Mesenchymal stem cell (in vitro differentiated cells and primary cell): ENCODE measurements at regions not wholly inside any gene's neighbourhood (a gene's known extent, or its start where the extent isn't known, plus 50 kb on each side); places are given as distances from the start of the nearest gene placed in this dataset.

Experiments used
- DNase-seq: peaks from one replicate; pipeline ENCODE4 v3.0.0-alpha.2; 2013
- H2AFZ ChIP-seq: one replicate; pipeline ENCODE4 v1.6.1; 2013; ENCODE audit warnings: low read depth, mild to moderate bottlenecking, control low read depth, inconsistent platforms, low read length, moderate library complexity
- H2AK5ac ChIP-seq: 2 replicates; pipeline ENCODE4 v1.6.1; 2013; ENCODE audit warnings: low read length, moderate library complexity, mild to moderate bottlenecking, inconsistent platforms; ENCODE audit not compliant: severe bottlenecking
- H2BK120ac ChIP-seq: one replicate; pipeline ENCODE4 v1.6.1; 2013; ENCODE audit warnings: low read depth, mild to moderate bottlenecking, inconsistent platforms, low read length, moderate library complexity
- H2BK12ac ChIP-seq, 2 experiments: one replicate each; pipeline ENCODE4 v1.6.1; 2013; ENCODE audit warnings: inconsistent platforms in 2 of 2, low read length in 2 of 2, mild to moderate bottlenecking in 2 of 2, moderate library complexity in 2 of 2, control low read depth in 1 of 2
- H2BK15ac ChIP-seq: one replicate; pipeline ENCODE4 v1.6.1; 2013; ENCODE audit warnings: mild to moderate bottlenecking, low read depth, inconsistent platforms; ENCODE audit not compliant: poor library complexity, severe bottlenecking
- H2BK5ac ChIP-seq: 2 replicates; pipeline ENCODE4 v1.6.1; 2013; ENCODE audit warnings: low read depth, mild to moderate bottlenecking, low read length, control low read depth, inconsistent platforms; ENCODE audit not compliant: poor library complexity, severe bottlenecking
- H3K14ac ChIP-seq, 2 experiments: one replicate each; pipeline ENCODE4 v1.6.1; 2013; ENCODE audit warnings: inconsistent platforms in 2 of 2, low read length in 2 of 2, control low read depth in 1 of 2, mild to moderate bottlenecking in 1 of 2, moderate library complexity in 1 of 2
- H3K18ac ChIP-seq, 2 experiments: one replicate each; pipeline ENCODE4 v1.6.1; 2013; ENCODE audit warnings: inconsistent platforms in 2 of 2, low read length in 2 of 2, control low read depth in 1 of 2, low read depth in 1 of 2, mild to moderate bottlenecking in 1 of 2
- H3K23ac ChIP-seq, 2 experiments: one replicate each; pipeline ENCODE4 v1.6.1; 2013; ENCODE audit warnings: inconsistent platforms in 2 of 2, low read length in 2 of 2, mild to moderate bottlenecking in 2 of 2, moderate library complexity in 2 of 2, control low read depth in 1 of 2
- H3K27ac ChIP-seq: 2 replicates; pipeline ENCODE4 v1.5.1; 2013; ENCODE audit warnings: mild to moderate bottlenecking, moderate library complexity, low read length, control low read depth, inconsistent platforms; ENCODE audit not compliant: poor library complexity, severe bottlenecking
- H3K27me3 ChIP-seq, 2 experiments: 2 replicates each; pipeline versions ENCODE4 v1.6.1 to v1.7.0; 2013; ENCODE audit warnings: low read length in 2 of 2, mild to moderate bottlenecking in 2 of 2, moderate library complexity in 2 of 2, control low read depth in 1 of 2, inconsistent platforms in 1 of 2; ENCODE audit not compliant: control insufficient read depth in 1 of 2, insufficient read depth in 1 of 2
- H3K36me3 ChIP-seq, 2 experiments: 2 replicates each; pipeline versions ENCODE4 v1.6.1 to v1.7.0; 2013; ENCODE audit warnings: low read length in 2 of 2, control low read depth in 1 of 2, inconsistent platforms in 1 of 2, low read depth in 1 of 2, mild to moderate bottlenecking in 1 of 2; ENCODE audit not compliant: insufficient read depth in 2 of 2, control insufficient read depth in 1 of 2
- H3K4ac ChIP-seq, 2 experiments: one replicate each; pipeline ENCODE4 v1.6.1; 2013; ENCODE audit warnings: inconsistent platforms in 2 of 2, low read length in 2 of 2, mild to moderate bottlenecking in 2 of 2, moderate library complexity in 2 of 2, control low read depth in 1 of 2, low read depth in 1 of 2
- H3K4me1 ChIP-seq: 2 replicates; pipeline ENCODE4 v1.6.1; 2013; ENCODE audit warnings: low read depth, low read length, control low read depth; ENCODE audit not compliant: control insufficient read depth, insufficient read depth
- H3K4me2 ChIP-seq: 2 replicates; pipeline ENCODE4 v1.6.1; 2013; ENCODE audit warnings: low read length, mild to moderate bottlenecking, inconsistent platforms; ENCODE audit not compliant: poor library complexity, severe bottlenecking
- H3K4me3 ChIP-seq, 2 experiments: 2 replicates each; pipeline versions ENCODE4 v1.5.1 to v1.7.0; 2013; ENCODE audit warnings: low read length in 2 of 2, mild to moderate bottlenecking in 2 of 2, control low read depth in 1 of 2, low read depth in 1 of 2; ENCODE audit not compliant: insufficient read depth in 1 of 2
- H3K79me1 ChIP-seq: replicated peaks from 2 replicates; pipeline ENCODE4 v1.6.1; 2013; ENCODE audit warnings: mild to moderate bottlenecking, control low read depth, low read length, inconsistent platforms; ENCODE audit not compliant: poor library complexity, severe bottlenecking
- H3K9ac ChIP-seq: 2 replicates; pipeline ENCODE4 v1.7.0; 2013; ENCODE audit warnings: mild to moderate bottlenecking, low read length, moderate library complexity
- H3K9me3 ChIP-seq: 2 replicates; pipeline ENCODE4 v1.7.0; 2013; ENCODE audit warnings: mild to moderate bottlenecking, low read length; ENCODE audit not compliant: control insufficient read depth
- H4K8ac ChIP-seq: one replicate; pipeline ENCODE4 v1.6.1; 2013; ENCODE audit warnings: inconsistent platforms, mild to moderate bottlenecking, low read length, moderate library complexity
- H4K91ac ChIP-seq: one replicate; pipeline ENCODE4 v1.6.1; 2013; ENCODE audit warnings: mild to moderate bottlenecking, low read length, inconsistent platforms
- WGBS: methylation state at CpG from one replicate; pipeline ENCODE4 v1.1.7; 2013; ENCODE audit warnings: mixed read lengths; 5-methylcytosine and 5-hydroxymethylcytosine counted together

DNA sequence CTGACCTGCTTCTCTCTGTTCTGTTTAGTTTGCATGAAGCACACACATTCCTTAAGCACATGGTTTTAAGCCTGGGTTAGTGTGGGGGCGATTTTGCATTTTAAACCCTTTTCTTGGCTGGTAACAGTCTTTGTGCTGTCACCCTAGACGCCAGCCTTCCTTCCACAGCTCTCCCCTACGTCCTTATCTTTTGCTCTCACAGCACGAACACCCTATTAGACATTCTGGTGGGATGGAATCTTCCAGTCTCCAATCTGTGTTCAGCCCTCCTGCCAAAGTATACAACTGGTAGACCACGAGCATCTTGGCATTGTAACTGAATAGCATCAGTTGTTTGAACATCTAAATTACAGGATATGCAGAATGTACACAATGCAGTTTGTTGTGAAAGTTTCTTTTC is 316.9 kb upstream of the IRX2 start:
- Histone ChIP-seq H3K18ac (no peak overlapping the region), H2AFZ (no peak overlapping the region), H3K4me1 (no peaks in the 10 kb centered on the region), H3K4me3 (no peak overlapping the region), H2BK15ac (no peak overlapping the region), H3K27me3 (no peaks in the 10 kb centered on the region), H3K4ac (no peak overlapping the region), H3K14ac (no peak overlapping the region), H2BK5ac (no peak overlapping the region), H3K9ac (no peak overlapping the region), H4K8ac (no peak overlapping the region), H3K27ac (no peak overlapping the region), H4K91ac (no peak overlapping the region), H3K23ac (no peak overlapping the region), H3K36me3 (no peaks in the 10 kb centered on the region), H2AK5ac (no peak overlapping the region), H3K9me3 (peaks cover 50% of the 10 kb centered on the region), H2BK12ac (no peak overlapping the region), H3K79me1 (no peaks in the 10 kb centered on the region), H3K4me2 (no peak overlapping the region), H2BK120ac (no peak overlapping the region)
- WGBS: 46% methylated on average over 4 of the region's 5 CpGs
- DNase-seq: no peak

DNA sequence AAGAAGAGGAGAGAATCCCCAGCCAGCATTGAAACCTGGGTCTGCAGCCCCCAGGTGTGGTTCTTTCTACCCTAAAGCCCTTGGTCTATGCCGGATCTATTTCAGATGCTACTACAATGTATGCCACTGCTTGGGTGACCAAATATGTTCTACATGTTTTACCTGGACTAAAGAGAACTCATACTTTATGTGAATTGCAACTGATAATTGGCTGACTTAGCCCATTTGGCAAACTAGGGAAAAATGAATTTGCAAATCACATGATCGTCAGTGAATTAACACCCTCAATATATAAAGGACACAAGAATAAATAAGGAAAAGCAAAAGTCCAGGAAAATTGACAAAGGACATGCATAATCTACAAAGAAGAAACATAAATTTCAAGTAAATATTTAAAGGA is 308.8 kb upstream of the IRX2 start:
- no peaks in the 10 kb centered on the region for H3K27me3 ChIP-seq
- no peak overlapping the region for H2BK120ac ChIP-seq
- no peaks in the 10 kb centered on the region for H3K4me1 ChIP-seq
- no peak overlapping the region for H3K27ac ChIP-seq
- no peak overlapping the region for H2BK5ac ChIP-seq
- DNase-seq: no peak
- no CpG with 5 or more reads among the region's 2 CpGs for WGBS
- H3K4me3 ChIP-seq: no peak overlapping the region
- no peak overlapping the region for H3K18ac ChIP-seq
- H2AK5ac ChIP-seq: no peak overlapping the region
- H3K4me2 ChIP-seq: no peak overlapping the region
- peaks cover 75% of the 10 kb centered on the region for H3K9me3 ChIP-seq
- H2BK15ac ChIP-seq: no peak overlapping the region
- no peaks in the 10 kb centered on the region for H3K36me3 ChIP-seq
- no peak overlapping the region for H4K91ac ChIP-seq
- H3K9ac ChIP-seq: no peak overlapping the region
- no peak overlapping the region for H3K23ac ChIP-seq
- H3K14ac ChIP-seq: no peak overlapping the region
- H3K79me1 ChIP-seq: no peaks in the 10 kb centered on the region
- no peak overlapping the region for H3K4ac ChIP-seq
- H2AFZ ChIP-seq: no peak overlapping the region
- H2BK12ac ChIP-seq: no peak overlapping the region
- no peak overlapping the region for H4K8ac ChIP-seq

DNA sequence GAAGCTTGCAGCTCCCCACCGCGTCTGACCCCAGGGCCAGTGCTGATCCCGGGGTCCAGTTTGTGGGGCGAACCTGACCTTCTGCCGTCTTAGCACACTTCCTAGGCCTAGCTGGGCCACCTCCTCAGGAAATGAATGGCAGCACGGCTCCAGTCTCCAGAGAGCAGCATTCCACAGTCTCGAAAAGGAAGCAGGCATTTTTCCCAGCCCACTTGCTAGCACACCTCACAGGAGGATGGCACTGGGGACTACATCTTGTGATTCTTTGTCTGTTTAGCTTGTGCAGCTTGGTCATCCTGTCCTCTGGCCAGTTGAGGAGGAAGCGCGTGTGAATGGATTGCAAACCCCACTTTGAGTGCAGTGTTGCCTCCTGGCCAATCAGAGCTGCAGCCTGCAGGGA is 308.0 kb upstream of the IRX2 start:
- no peak overlapping the region for H2AK5ac ChIP-seq

GRCh38 chr5:3058942-3059341 is 307.5 kb upstream of the IRX2 start:
- 83% methylated on average over 17 of the region's 17 CpGs for WGBS
- H3K4me1 ChIP-seq: no peaks in the 10 kb centered on the region
- H3K4ac ChIP-seq: no peak overlapping the region

More for the DNA sequence above, 308.0 kb upstream of the IRX2 start:
- Histone ChIP-seq H2BK15ac (no peak overlapping the region), H3K9me3 (peaks cover 74% of the 10 kb centered on the region), H3K4ac (no peak overlapping the region), H3K4me2 (no peak overlapping the region), H3K36me3 (no peaks in the 10 kb centered on the region), H3K79me1 (no peaks in the 10 kb centered on the region), H3K27me3 (no peaks in the 10 kb centered on the region), H2AFZ (no peak overlapping the region), H3K18ac (no peak overlapping the region), H2BK5ac (no peak overlapping the region), H2BK120ac (no peak overlapping the region), H3K9ac (no peak overlapping the region), H3K23ac (no peak overlapping the region), H3K4me3 (no peak overlapping the region), H4K91ac (no peak overlapping the region), H3K4me1 (no peaks in the 10 kb centered on the region), H4K8ac (no peak overlapping the region), H3K14ac (no peak overlapping the region), H3K27ac (no peak overlapping the region), H2BK12ac (no peak overlapping the region)
- no peak for DNase-seq
- WGBS: 91% methylated on average over 9 of the region's 9 CpGs

More at GRCh38 chr5:3058942-3059341, 307.5 kb upstream of the IRX2 start:
- H2AFZ ChIP-seq: no peak overlapping the region
- no peak overlapping the region for H3K18ac ChIP-seq
- no peaks in the 10 kb centered on the region for H3K27me3 ChIP-seq
- H3K79me1 ChIP-seq: no peaks in the 10 kb centered on the region
- no peak overlapping the region for H4K8ac ChIP-seq
- no peak overlapping the region for H4K91ac ChIP-seq
- H3K23ac ChIP-seq: no peak overlapping the region
- H2BK5ac ChIP-seq: no peak overlapping the region
- H2BK120ac ChIP-seq: no peak overlapping the region
- H3K27ac ChIP-seq: no peak overlapping the region
- H2BK12ac ChIP-seq: no peak overlapping the region
- no peak for DNase-seq
- no peak overlapping the region for H3K14ac ChIP-seq
- no peak overlapping the region for H2BK15ac ChIP-seq
- H3K9me3 ChIP-seq: peaks cover 69% of the 10 kb centered on the region
- H2AK5ac ChIP-seq: no peak overlapping the region
- no peak overlapping the region for H3K9ac ChIP-seq
- no peaks in the 10 kb centered on the region for H3K36me3 ChIP-seq
- H3K4me2 ChIP-seq: no peak overlapping the region
- no peak overlapping the region for H3K4me3 ChIP-seq
